GM12865 (cell line): ENCODE measurements at regions not wholly inside any gene's neighbourhood (a gene's known extent, or its start where the extent isn't known, plus 50 kb on each side); places are given as distances from the start of the nearest gene placed in this dataset.

Experiments
- DNase-seq: peaks from one replicate; pipeline ENCODE4 v3.0.0; 2010; ENCODE audit warnings: low read depth
- H3K4me3 ChIP-seq: 2 replicates; pipeline ENCODE4 v1.5.1; 2011; ENCODE audit warnings: mild to moderate bottlenecking, low read depth, low read length, control low read depth
- TF ChIP-seq, protein P1 (sequence below): IDR thresholded peaks from 2 replicates; pipeline ENCODE4 v1.5.1; 2011; ENCODE audit warnings: low read length, control low read depth, low read depth, inconsistent platforms; ENCODE audit not compliant: insufficient read depth; ENCODE audit errors: missing control alignments

DNA sequence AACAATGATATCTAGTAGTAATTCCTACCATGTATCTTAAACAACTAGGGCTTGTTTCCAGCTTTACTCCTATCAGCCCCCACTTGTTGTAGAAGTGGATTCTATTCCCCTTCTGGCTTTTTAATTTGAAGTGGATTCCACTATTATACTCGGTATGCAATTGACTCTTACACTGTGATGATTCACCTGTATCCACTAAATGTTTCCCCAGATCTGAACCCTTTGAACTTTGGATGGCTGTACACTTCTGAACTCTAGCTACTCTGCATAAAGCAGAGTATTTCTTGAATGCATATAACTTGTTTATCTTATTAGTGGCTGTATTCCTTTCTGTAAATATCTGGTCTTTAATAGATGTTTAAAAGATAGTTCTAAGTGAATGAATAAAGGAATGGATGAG is 538.4 kb upstream of the NRSN1 start:
- DNase-seq: no peak
- H3K4me3 ChIP-seq: no peak overlapping the region
- TF ChIP-seq, protein P1, sequence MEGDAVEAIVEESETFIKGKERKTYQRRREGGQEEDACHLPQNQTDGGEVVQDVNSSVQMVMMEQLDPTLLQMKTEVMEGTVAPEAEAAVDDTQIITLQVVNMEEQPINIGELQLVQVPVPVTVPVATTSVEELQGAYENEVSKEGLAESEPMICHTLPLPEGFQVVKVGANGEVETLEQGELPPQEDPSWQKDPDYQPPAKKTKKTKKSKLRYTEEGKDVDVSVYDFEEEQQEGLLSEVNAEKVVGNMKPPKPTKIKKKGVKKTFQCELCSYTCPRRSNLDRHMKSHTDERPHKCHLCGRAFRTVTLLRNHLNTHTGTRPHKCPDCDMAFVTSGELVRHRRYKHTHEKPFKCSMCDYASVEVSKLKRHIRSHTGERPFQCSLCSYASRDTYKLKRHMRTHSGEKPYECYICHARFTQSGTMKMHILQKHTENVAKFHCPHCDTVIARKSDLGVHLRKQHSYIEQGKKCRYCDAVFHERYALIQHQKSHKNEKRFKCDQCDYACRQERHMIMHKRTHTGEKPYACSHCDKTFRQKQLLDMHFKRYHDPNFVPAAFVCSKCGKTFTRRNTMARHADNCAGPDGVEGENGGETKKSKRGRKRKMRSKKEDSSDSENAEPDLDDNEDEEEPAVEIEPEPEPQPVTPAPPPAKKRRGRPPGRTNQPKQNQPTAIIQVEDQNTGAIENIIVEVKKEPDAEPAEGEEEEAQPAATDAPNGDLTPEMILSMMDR: no peak

DNA sequence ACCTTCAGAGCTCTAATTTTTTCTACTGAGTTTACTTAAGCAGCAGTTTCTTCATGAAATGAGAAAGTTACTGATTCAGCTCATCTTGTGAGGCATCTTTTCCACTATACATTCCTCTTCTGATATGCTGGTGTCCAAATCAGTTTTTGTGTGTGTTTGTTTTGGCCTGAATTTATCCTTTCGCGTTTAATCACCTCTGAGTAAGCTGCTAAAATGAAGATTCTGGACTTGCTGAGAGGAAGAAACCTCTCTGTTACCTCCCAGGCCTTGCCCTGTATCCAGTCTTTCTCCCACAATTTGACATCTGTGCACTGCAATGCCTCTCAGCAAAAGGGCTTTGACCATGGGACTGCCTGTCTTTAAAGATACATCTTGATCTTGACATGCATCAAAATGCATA is 536.2 kb upstream of the NRSN1 start:
- no peak overlapping the region for H3K4me3 ChIP-seq
- no peak for DNase-seq
- TF ChIP-seq, protein P1: no peak

DNA sequence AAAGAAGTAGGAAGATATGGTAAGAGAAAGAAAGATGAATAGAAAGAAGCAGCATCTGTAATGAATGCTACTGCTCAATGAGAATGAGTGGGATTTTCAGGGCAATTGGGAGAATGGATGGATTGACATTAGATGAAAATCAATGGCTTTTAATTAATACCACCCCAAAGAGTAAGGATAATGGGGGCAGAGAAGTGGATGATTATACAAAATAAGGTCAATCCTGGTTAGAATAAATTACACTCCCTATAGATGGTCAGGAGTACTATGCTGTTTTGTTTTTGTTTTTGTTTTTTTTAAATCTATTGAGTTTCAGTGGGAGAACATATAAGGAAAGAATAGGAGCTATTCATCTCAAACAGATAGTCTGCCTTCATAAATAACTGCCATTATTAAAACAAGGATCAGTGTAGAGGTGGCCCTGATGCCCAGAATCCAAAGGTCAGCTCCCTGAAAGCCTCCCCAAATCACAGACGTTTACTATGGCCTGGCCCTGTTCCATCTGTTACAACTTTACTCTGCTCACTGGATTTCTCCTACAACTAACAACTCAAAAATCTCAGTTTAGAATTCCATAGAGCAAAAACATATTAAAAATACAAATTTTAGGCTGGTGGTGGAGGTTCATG is 535.4 kb upstream of the NRSN1 start:
- TF ChIP-seq, protein P1: no peak
- H3K4me3 ChIP-seq: no peak overlapping the region
- no peak for DNase-seq

DNA sequence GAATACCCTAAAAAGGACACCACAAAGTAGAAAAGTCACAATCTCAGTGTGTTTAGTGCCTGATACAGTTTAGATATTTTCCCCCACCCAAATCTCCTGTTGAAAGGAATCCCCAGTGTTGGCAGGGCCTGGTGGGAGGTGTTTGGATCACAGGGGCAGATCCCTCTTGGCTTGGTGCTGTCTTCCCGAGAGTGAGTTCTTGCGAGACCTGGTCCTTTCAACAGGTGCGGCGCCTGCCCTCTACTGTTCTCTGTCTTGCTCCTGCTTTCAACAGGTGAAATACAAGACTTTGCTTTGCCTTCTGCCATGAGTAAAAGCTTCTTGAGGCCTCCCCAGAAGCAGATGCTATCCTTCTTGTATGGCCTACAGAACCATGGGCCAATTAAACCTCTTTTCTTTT is 534.3 kb upstream of the NRSN1 start:
- no peak for DNase-seq
- TF ChIP-seq, protein P1: no peak
- no peak overlapping the region for H3K4me3 ChIP-seq

DNA sequence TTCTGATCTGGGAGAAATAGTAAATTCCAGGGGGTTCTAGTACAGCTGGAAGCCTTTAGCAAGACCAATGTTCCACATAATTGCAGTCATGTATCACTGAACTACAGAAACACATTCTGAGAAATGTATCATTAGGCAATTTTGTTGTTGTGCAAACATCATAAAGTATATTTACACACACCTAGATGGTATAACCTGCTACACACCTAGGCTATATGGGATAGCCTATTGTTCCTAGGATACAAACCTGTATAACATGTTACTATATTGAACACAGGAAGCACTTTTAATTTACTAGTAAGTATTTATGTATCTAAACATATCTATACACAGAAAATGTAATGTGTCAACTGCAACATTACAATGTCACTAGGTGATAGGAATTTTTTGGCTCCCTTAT is 525.9 kb upstream of the NRSN1 start:
- TF ChIP-seq, protein P1: no peak
- H3K4me3 ChIP-seq: no peak overlapping the region
- DNase-seq: no peak

DNA sequence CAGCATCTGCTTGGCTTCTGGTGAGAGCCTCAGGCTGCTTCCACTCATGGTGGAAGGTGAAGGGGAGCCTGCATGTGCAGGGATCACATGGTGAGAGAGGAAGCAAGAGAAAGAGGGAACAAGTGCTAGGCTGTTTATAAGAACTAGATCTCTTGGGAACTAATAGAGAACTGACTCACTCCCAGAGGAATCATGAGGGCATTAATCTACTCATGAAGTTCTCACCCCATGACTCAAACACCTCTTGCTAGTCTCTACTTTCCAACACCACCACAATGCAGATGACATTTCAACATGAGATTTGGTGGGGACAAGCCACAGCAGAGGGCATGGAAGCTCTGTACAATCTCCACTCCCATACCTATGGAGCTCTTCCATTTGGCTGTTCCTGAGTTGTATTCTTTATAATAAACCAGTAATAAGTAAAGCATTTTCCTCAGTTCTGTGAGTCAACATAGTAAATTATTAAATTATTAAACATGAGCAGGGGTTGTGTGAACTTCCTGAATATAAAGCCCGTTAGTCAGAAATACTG is 524.1 kb upstream of the NRSN1 start:
- no peak for DNase-seq
- H3K4me3 ChIP-seq: no peak overlapping the region
- TF ChIP-seq, protein P1: no peak

DNA sequence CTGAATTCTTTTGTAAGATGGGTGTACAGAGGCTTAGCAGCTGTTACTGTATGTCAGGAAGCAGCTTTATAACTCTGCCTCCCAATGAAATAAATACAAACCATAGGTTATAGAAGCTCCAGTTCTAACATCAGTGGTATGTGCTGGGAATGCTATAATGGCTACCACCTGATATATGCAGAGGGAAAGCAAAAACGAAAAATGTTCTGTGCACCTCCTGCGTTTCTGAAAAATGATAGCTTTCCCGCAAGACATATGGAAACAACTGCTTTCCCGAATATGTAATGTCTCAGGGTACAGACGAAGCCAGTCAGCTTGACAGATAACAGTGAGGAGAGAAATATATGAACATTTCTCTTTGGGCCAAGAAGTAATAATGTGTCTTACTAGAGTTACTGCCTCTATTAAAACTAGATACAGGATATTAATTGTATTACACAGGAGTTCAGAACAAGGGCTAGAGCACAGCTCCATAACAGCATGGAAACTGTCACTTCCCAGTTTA is 517.0 kb upstream of the NRSN1 start:
- no peak for DNase-seq
- no peak overlapping the region for H3K4me3 ChIP-seq
- TF ChIP-seq, protein P1: no peak
